ENCODE measurements at regions not wholly inside any gene's neighbourhood (a gene's known extent, or its start where the extent isn't known, plus 50 kb on each side); places are given as distances from the start of the nearest gene placed in this dataset.

DNA sequence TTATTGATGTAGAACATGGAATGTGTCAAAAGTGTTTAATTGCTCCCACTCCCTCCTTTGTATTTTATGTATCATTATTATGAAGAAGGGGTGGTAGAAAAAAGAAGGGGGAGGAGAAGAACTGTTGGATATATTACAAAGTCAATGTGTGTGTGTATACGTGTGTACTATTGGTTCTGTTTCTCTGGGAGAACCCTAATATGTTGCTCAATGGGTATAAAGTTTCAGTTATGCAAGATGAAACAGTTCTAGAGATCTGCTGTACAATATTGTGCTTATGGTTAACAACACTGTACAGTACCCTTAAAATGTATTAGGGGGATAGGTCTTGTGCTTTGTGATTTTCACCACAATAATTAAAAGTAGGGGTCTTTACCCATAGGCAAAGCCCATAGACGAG, 58.1 kb upstream of the ZC3H15 start:
- ChIA-PET CTCF (no interaction called here), POLR2A (no interaction called here)

DNA sequence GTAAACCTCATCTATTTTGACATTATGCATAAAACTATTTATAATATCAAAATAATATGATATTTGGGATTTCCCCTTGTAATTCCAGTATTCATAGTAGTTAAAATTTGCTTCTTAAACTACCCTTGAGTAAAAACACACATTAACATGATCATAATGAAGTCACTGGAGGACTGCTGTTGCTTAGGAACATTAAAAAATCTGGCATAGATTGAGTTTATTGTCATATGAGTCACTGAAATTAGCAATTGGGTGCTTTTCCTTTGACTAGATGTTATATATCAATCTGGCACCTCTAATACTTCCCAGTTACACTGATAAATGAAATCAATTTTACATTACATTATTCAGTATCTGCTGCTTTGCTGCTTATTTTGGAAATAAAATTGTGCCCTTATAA, 57.0 kb upstream of the ZC3H15 start:
- ChIA-PET POLR2A (no interaction called here), CTCF (no interaction called here)

DNA sequence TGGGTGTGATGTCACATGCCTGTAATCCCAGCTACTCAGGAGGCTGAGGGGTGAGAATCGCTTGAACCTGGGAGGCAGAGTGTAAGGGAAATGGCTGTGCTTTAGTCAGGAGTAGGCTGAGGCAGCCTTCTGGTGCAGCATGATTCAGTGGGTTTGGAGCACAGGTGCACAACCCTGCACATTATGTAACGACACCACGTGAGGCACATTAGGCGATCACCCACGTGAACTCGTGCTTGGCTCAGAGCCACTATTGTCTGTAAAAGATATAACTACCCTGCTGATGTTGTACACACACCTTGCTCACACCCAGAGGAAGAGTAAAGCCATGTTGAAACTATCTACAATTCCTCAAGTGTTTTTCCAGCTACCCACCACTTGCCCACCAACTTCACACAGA, 54.8 kb upstream of the ZC3H15 start:
- ChIA-PET POLR2A (no interaction called here), CTCF (no interaction called here)

DNA sequence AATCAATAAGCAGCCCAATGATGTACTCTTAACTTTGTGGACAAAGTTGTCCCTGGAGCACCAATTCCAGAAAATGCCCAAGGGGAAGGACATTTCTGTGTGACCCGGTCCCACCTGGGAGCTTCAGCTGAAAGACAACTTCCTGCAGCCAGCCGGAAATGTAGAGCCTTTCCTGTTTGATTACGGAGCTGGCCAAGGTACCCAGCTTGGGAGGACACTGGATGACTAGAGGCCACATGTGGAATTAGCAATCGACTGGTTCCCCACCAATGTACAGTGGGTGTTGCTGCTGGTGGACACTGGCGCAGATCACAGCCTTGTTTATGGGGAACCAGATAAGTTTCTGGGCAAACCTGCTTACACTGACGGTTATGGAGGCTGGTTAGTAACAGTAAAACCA, 53.0 kb upstream of the ZC3H15 start:
- CTCF ChIA-PET, result no interaction called here
- POLR2A ChIA-PET, result no interaction called here

DNA sequence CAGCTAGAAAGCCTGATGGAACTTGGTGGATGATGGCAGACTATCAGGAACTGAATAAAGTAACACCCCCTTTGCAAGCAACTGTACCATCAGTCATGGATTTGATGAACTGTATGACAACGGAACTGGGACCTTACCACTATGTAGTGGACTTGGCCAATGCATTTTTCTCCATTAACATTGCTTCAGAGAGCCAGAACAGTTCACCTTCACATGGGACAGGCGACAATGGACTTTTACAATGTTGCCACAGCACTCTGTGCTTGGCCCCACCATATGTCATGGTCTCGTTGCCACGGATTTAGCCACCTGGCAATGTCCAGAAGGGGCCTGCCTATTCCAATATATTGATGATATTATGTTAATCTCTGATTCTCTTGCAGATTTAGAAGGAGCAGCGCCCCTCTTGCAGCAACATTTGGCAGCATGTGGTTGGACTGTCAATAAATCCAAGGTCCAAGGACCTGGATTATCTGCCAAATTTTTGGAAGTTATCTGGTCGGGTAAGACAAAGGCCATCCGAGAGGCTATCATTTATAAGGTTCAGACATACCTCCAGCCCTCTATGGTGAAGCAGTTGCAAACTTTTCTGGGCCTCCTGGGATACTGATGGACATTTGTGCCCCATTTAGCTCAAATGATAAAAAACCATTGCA, 52.2 kb upstream of the ZC3H15 start:
- POLR2A ChIA-PET, result no interaction called here
- CTCF ChIA-PET, result no interaction called here

Data from activated CD8-positive, alpha-beta memory T cell treated with anti-CD3 and anti-CD28 coated beads for 36 hours (primary cell).